Smooth muscle cell (in vitro differentiated cells): ENCODE measurements at regions not wholly inside any gene's neighbourhood (a gene's known extent, or its start where the extent isn't known, plus 50 kb on each side); places are given as distances from the start of the nearest gene placed in this dataset.

ENCODE experiments used
- DNase-seq: peaks from one replicate; lab custom pipeline; 2025; ENCODE audit not compliant: unreplicated experiment; lab: John Stamatoyannopoulos, UW
- H2AFZ ChIP-seq: fragments of 200-600 bp; sonication (generic); 2 replicates; pipeline ENCODE4 v1.6.0; 2016; ENCODE audit warnings: antibody characterized with exemption, low read depth, mild to moderate bottlenecking
- H3F3A ChIP-seq: fragments of 200-600 bp; sonication (generic); 2 replicates; pipeline ENCODE4 v1.6.0; 2017; ENCODE audit warnings: antibody characterized with exemption, low read depth
- H3K27ac ChIP-seq: fragments of 200-600 bp; sonication (generic); 2 replicates; pipeline ENCODE4 v1.5.1; 2016; ENCODE audit warnings: low read depth, mild to moderate bottlenecking
- H3K27me3 ChIP-seq: fragments of 200-600 bp; sonication (generic); 2 replicates; pipeline ENCODE4 v1.6.1; 2016; ENCODE audit warnings: low read depth, mild to moderate bottlenecking
- H3K36me3 ChIP-seq: fragments of 200-600 bp; sonication (generic); 2 replicates; pipeline ENCODE4 v1.5.1; 2016; ENCODE audit warnings: low read depth
- H3K4me1 ChIP-seq: fragments of 200-600 bp; sonication (generic); 2 replicates; pipeline ENCODE4 v1.5.1; 2016; ENCODE audit warnings: low read depth
- H3K4me2 ChIP-seq: fragments of 200-600 bp; sonication (generic); 2 replicates; pipeline ENCODE4 v1.6.0; 2016; ENCODE audit warnings: mild to moderate bottlenecking
- H3K4me3 ChIP-seq: fragments of 200-600 bp; sonication (generic); 2 replicates; pipeline ENCODE4 v1.5.1; 2016; ENCODE audit warnings: mild to moderate bottlenecking
- H3K79me2 ChIP-seq: fragments of 200-600 bp; sonication (generic); 2 replicates; pipeline ENCODE4 v1.6.0; 2016; ENCODE audit warnings: low read depth, mild to moderate bottlenecking
- H3K9ac ChIP-seq: fragments of 200-600 bp; sonication (generic); 2 replicates; pipeline ENCODE4 v1.6.0; 2016; ENCODE audit warnings: low read depth
- H3K9me3 ChIP-seq: fragments of 200-600 bp; sonication (generic); replicated peaks from 2 replicates; pipeline ENCODE4 v1.5.1; 2016; ENCODE audit warnings: low read depth
- H4K20me1 ChIP-seq: fragments of 200-600 bp; sonication (generic); 2 replicates; pipeline ENCODE4 v1.6.0; 2016; ENCODE audit warnings: low read depth
- WGBS: methylation state at CpG from one replicate; pipeline ENCODE4 v1.1.7; 2016; ENCODE audit warnings: low lambda C conversion rate; 5-methylcytosine and 5-hydroxymethylcytosine counted together
- TF ChIP-seq, protein P1 (sequence below): fragments of 200-600 bp; sonication (generic); IDR thresholded peaks from 2 replicates; pipeline ENCODE4 v1.5.1; 2017; ENCODE audit warnings: borderline replicate concordance, mild to moderate bottlenecking, antibody characterized with exemption; ENCODE audit not compliant: insufficient read depth, poor library complexity, severe bottlenecking

GRCh38 chr12:126428769-126429168, 1363.5 kb downstream of the AACS start:
- Histone ChIP-seq H3K9me3 (no peaks in the 10 kb centered on the region), H2AFZ (no peak overlapping the region), H3K4me3 (no peak overlapping the region), H3K4me1 (peaks cover 11% of the 10 kb centered on the region), H3K79me2 (no peaks in the 10 kb centered on the region), H3K27me3 (no peaks in the 10 kb centered on the region), H3K36me3 (no peaks in the 10 kb centered on the region), H3K27ac (no peak overlapping the region), H3K4me2 (no peak overlapping the region), H3K9ac (no peak overlapping the region), H3F3A (no peaks in the 10 kb centered on the region), H4K20me1 (no peaks in the 10 kb centered on the region)
- 87% methylated on average over 5 of the region's 5 CpGs for WGBS
- DNase-seq, result no peak
- TF ChIP-seq, protein P1, sequence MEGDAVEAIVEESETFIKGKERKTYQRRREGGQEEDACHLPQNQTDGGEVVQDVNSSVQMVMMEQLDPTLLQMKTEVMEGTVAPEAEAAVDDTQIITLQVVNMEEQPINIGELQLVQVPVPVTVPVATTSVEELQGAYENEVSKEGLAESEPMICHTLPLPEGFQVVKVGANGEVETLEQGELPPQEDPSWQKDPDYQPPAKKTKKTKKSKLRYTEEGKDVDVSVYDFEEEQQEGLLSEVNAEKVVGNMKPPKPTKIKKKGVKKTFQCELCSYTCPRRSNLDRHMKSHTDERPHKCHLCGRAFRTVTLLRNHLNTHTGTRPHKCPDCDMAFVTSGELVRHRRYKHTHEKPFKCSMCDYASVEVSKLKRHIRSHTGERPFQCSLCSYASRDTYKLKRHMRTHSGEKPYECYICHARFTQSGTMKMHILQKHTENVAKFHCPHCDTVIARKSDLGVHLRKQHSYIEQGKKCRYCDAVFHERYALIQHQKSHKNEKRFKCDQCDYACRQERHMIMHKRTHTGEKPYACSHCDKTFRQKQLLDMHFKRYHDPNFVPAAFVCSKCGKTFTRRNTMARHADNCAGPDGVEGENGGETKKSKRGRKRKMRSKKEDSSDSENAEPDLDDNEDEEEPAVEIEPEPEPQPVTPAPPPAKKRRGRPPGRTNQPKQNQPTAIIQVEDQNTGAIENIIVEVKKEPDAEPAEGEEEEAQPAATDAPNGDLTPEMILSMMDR, result no peak

DNA sequence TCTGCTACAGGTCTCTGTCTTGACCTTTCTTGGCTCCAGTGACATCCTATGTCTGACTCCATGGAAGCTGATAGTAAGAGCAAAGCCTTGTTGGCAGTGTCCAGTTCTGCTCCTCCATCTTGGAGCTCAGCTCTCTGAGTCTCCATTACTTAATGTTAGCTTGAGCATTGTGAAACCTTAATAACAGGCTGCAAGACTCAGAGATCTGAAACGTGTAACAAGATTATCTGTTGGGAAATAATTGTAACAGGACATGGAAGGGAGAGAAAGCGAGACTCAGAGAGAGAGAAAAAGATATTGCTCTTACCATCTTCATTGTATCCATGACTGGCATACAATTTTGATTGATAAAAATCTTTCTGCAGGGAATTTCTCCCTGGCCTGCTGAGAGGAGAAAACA, 1365.7 kb downstream of the AACS start:
- WGBS, result 66% methylated on average over 2 of the region's 2 CpGs
- no peaks in the 10 kb centered on the region for H3K9me3 ChIP-seq
- H3K27me3 ChIP-seq, result no peaks in the 10 kb centered on the region
- H3K36me3 ChIP-seq, result no peaks in the 10 kb centered on the region
- H3K4me2 ChIP-seq, result no peak overlapping the region
- no peaks in the 10 kb centered on the region for H4K20me1 ChIP-seq
- no peaks in the 10 kb centered on the region for H3F3A ChIP-seq
- no peak overlapping the region for H3K9ac ChIP-seq
- peaks cover 14% of the 10 kb centered on the region for H3K4me1 ChIP-seq
- H2AFZ ChIP-seq, result no peak overlapping the region
- H3K79me2 ChIP-seq, result no peaks in the 10 kb centered on the region
- no peak for DNase-seq
- H3K4me3 ChIP-seq, result no peak overlapping the region
- no peak overlapping the region for H3K27ac ChIP-seq
- TF ChIP-seq, protein P1, result no peak

GRCh38 chr12:126431767-126432166, 1366.5 kb downstream of the AACS start:
- no peak for DNase-seq
- H3K4me1 ChIP-seq, result peaks cover 14% of the 10 kb centered on the region
- H4K20me1 ChIP-seq, result no peaks in the 10 kb centered on the region
- no peaks in the 10 kb centered on the region for H3K27me3 ChIP-seq
- no peaks in the 10 kb centered on the region for H3K36me3 ChIP-seq
- H3F3A ChIP-seq, result no peaks in the 10 kb centered on the region
- TF ChIP-seq, protein P1, result no peak
- H3K4me2 ChIP-seq, result no peak overlapping the region
- no peaks in the 10 kb centered on the region for H3K79me2 ChIP-seq
- WGBS, result 74% methylated on average over 6 of the region's 6 CpGs
- no peak overlapping the region for H3K27ac ChIP-seq
- H2AFZ ChIP-seq, result no peak overlapping the region
- no peak overlapping the region for H3K4me3 ChIP-seq
- no peaks in the 10 kb centered on the region for H3K9me3 ChIP-seq
- no peak overlapping the region for H3K9ac ChIP-seq

- Histone ChIP-seq H3F3A (no peaks in the 10 kb centered on the region), H3K4me1 (peaks cover 14% of the 10 kb centered on the region), H3K9me3 (no peaks in the 10 kb centered on the region), H2AFZ (no peak overlapping the region), H3K79me2 (no peaks in the 10 kb centered on the region), H4K20me1 (no peaks in the 10 kb centered on the region), H3K9ac (no peak overlapping the region), H3K36me3 (no peaks in the 10 kb centered on the region), H3K27ac (no peak overlapping the region), H3K27me3 (no peaks in the 10 kb centered on the region), H3K4me2 (no peak overlapping the region), H3K4me3 (no peak overlapping the region)
- TF ChIP-seq, protein P1, result no peak
- 68% methylated on average over 1 of the region's 1 CpG for WGBS
- DNase-seq, result no peak
Observed at GRCh38 chr12:126432780-126433179, 1367.5 kb downstream of the AACS start.
